Tibial nerve (tissue), 4 donors: ENCODE measurements at regions not wholly inside any gene's neighbourhood (a gene's known extent, or its start where the extent isn't known, plus 50 kb on each side); places are given as distances from the start of the nearest gene placed in this dataset.

Experiments
- DNase-seq, 2 donors: peaks; one replicate each; pipeline ENCODE4 v3.0.0-alpha.2; 2019; ENCODE audit warnings: low spot score in 2 of 2
- H3K27ac ChIP-seq, 4 donors: fragments of 200-600 bp; sonication (generic) in 3 of 4; one replicate each; pipeline ENCODE4 v1.5.1; 2017 to 2019; ENCODE audit warnings: mild to moderate bottlenecking in 1 of 4
- H3K27me3 ChIP-seq, 2 donors: fragments of 200-600 bp; sonication (generic) in 1 of 2; one replicate each; pipeline versions ENCODE4 v1.5.1 to v1.6.0; 2017 to 2019
- H3K36me3 ChIP-seq, 3 donors: fragments of 200-600 bp; sonication (generic); one replicate each; pipeline ENCODE4 v1.5.1; 2018 to 2019
- H3K4me1 ChIP-seq, 4 donors: fragments of 200-600 bp; sonication (generic) in 3 of 4; one replicate each; pipeline ENCODE4 v1.5.1; 2017 to 2019
- H3K4me3 ChIP-seq, 4 donors: fragments of 200-600 bp; sonication (generic) in 3 of 4; one replicate each; pipeline ENCODE4 v1.5.1; 2017 to 2019; ENCODE audit warnings: mild to moderate bottlenecking in 1 of 4, moderate library complexity in 1 of 4
- H3K9me3 ChIP-seq, 4 donors: fragments of 200-600 bp; sonication (generic) in 3 of 4; one replicate each; pipeline ENCODE4 v1.5.1; 2017 to 2019
- CTCF ChIP-seq, 5 experiments: fragments of 200-600 bp in 3 of 5; fragments of 450-650 bp in 2 of 5; sonication (generic) in 3 of 5; IDR thresholded peaks; one replicate each; pipeline ENCODE4 v1.5.1; 2016 to 2019; ENCODE audit warnings: antibody characterized with exemption in 5 of 5, mild to moderate bottlenecking in 3 of 5, moderate library complexity in 2 of 5
- EP300 ChIP-seq, 2 donors: sonication (generic); formaldehyde crosslinking; IDR thresholded peaks; one replicate each; pipeline ENCODE4 v1.6.1; 2017; ENCODE audit warnings: antibody characterized with exemption in 2 of 2, mild to moderate bottlenecking in 1 of 2
- POLR2A ChIP-seq, 2 donors: fragments of 450-650 bp; IDR thresholded peaks; one replicate each; pipeline ENCODE4 v1.6.1; 2017; ENCODE audit warnings: antibody characterized with exemption in 2 of 2, mild to moderate bottlenecking in 2 of 2, moderate library complexity in 2 of 2
- WGBS, 2 donors: methylation state at CpG; one replicate each; pipeline ENCODE4 v1.1.5; 2018; 5-methylcytosine and 5-hydroxymethylcytosine counted together

- Histone ChIP-seq H3K36me3 (no peaks in the 10 kb centered on the region), H3K27me3 (no peaks in the 10 kb centered on the region), H3K4me3 (no peak overlapping the region), H3K27ac (no peak overlapping the region), H3K9me3 (peaks cover 0 to 8% (median 0%) of the 10 kb centered on the region in 4 donors), H3K4me1 (peaks cover 0 to 16% (median 0%) of the 10 kb centered on the region in 4 donors)
- 97 to 98% methylated on average over 34 to 36 of the region's 43 CpGs for WGBS, 2 donors
- no peak for TF ChIP-seq POLR2A (IDR thresholded peaks at IDR 0.05)
- no peak for TF ChIP-seq EP300 (IDR thresholded peaks at IDR 0.05)
- TF ChIP-seq CTCF (IDR thresholded peaks at IDR 0.05) = no peak
- no peak for DNase-seq
Observed at GRCh38 chr2:150171065-150171548, 316.4 kb downstream of the RND3 start.

DNA sequence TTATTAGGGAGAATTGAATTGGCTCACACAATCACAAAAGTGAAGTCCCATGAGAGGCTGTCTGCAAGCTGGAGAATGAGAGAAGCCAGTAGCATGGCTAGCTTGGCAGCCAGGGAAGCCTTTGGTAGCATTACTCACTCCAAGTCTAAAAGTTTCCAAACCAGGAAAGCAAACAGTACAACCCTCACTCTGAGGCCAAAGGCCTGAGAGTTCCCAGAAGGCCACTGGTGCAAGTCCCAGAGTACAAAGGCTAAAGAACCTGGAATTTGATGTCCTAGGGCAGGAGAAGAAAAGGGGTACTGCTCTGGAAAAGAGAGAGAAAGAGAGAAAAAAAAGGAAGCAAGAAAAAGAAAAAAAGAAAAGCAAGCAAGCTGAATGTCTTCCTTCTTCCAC is 318.2 kb downstream of the RND3 start:
- no peaks in the 10 kb centered on the region for H3K27me3 ChIP-seq
- peaks cover 0 to 16% (median 0%) of the 10 kb centered on the region in 4 donors for H3K4me1 ChIP-seq
- no peak overlapping the region for H3K4me3 ChIP-seq
- H3K9me3 ChIP-seq = peaks cover 0 to 8% (median 0%) of the 10 kb centered on the region in 4 donors
- no peaks in the 10 kb centered on the region for H3K36me3 ChIP-seq
- H3K27ac ChIP-seq = no peak overlapping the region
- DNase-seq = peak in 1 of 2 donors; percentile 10
- TF ChIP-seq EP300 (IDR thresholded peaks at IDR 0.05) (no peak), CTCF (IDR thresholded peaks at IDR 0.05) (no peak), POLR2A (IDR thresholded peaks at IDR 0.05) (no peak)

- TF ChIP-seq POLR2A (IDR thresholded peaks at IDR 0.05) (no peak), CTCF (IDR thresholded peaks at IDR 0.05) (no peak), EP300 (IDR thresholded peaks at IDR 0.05) (no peak)
- H3K4me3 ChIP-seq = no peak overlapping the region
- H3K9me3 ChIP-seq = peaks cover 0 to 8% (median 0%) of the 10 kb centered on the region in 4 donors
- DNase-seq = no peak
- WGBS, 2 donors = 65 to 89% methylated on average over 1 of the region's 1 CpG
- peaks cover 0 to 16% (median 0%) of the 10 kb centered on the region in 4 donors for H3K4me1 ChIP-seq
- no peak overlapping the region for H3K27ac ChIP-seq
- H3K27me3 ChIP-seq = no peaks in the 10 kb centered on the region
- H3K36me3 ChIP-seq = no peaks in the 10 kb centered on the region
Observed at GRCh38 chr2:150168595-150169236, 318.8 kb downstream of the RND3 start.

- TF ChIP-seq POLR2A (IDR thresholded peaks at IDR 0.05) (no peak), CTCF (IDR thresholded peaks at IDR 0.05) (no peak), EP300 (IDR thresholded peaks at IDR 0.05) (no peak)
- 85 to 92% methylated on average over 2 of the region's 2 CpGs for WGBS, 2 donors
- H3K27ac ChIP-seq = no peak overlapping the region
Observed at GRCh38 chr2:150167711-150168110, 319.8 kb downstream of the RND3 start.

DNA sequence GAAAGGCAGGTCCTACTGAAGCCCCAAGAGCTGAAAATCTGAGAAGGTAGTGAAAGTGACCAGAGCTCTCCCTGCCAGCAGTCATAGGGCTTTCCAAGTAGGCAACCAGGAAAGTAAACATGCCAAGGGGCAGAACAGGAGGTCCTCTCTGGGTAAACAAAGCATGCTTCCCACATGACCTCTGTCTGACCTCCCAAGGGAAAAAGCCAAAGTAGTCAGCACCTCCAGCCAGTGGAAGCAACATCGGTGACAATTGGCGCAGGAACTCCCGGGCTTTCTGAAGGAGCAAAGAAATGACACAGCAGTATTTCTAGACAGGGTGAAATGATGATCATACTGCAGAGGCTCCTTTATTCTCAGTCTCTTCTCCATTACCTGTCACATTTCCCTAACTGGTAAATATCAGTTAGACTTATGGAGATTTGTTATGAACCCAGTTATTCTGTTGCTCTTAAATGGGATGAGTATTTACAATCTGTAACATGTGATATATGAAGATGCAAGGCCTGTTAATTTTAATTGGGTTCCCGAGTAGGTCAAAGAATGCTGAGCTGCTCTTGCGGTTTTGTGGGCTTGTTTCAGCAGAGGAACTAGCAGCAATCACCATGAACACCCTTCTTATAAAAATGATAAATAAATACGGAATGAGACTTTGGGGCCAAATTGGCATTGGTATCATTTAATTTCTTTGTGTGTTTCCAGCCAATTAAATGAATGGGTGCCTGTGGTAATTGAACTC is 321.0 kb downstream of the RND3 start:
- DNase-seq = no peak
- peaks cover 0 to 8% (median 0%) of the 10 kb centered on the region in 4 donors for H3K9me3 ChIP-seq
- H3K27me3 ChIP-seq = no peaks in the 10 kb centered on the region
- H3K36me3 ChIP-seq = no peaks in the 10 kb centered on the region
- peaks cover 0 to 16% (median 0%) of the 10 kb centered on the region in 4 donors for H3K4me1 ChIP-seq
- no peak overlapping the region for H3K4me3 ChIP-seq
- 62 to 64% methylated on average over 6 of the region's 6 CpGs for WGBS, 2 donors
- TF ChIP-seq EP300 (IDR thresholded peaks at IDR 0.05) (no peak), POLR2A (IDR thresholded peaks at IDR 0.05) (no peak), CTCF (IDR thresholded peaks at IDR 0.05) (no peak)
- peak overlapping the region in 1 of 4 donors; percentile 22 for H3K27ac ChIP-seq

More at GRCh38 chr2:150167711-150168110, 319.8 kb downstream of the RND3 start:
- no peaks in the 10 kb centered on the region for H3K36me3 ChIP-seq
- H3K9me3 ChIP-seq = peaks cover 0 to 8% (median 0%) of the 10 kb centered on the region in 4 donors
- H3K4me1 ChIP-seq = peaks cover 0 to 16% (median 0%) of the 10 kb centered on the region in 4 donors
- H3K4me3 ChIP-seq = no peak overlapping the region
- no peaks in the 10 kb centered on the region for H3K27me3 ChIP-seq
- no peak for DNase-seq
